ENCODE measurements at regions not wholly inside any gene's neighbourhood (a gene's known extent, or its start where the extent isn't known, plus 50 kb on each side); places are given as distances from the start of the nearest gene placed in this dataset.

DNA sequence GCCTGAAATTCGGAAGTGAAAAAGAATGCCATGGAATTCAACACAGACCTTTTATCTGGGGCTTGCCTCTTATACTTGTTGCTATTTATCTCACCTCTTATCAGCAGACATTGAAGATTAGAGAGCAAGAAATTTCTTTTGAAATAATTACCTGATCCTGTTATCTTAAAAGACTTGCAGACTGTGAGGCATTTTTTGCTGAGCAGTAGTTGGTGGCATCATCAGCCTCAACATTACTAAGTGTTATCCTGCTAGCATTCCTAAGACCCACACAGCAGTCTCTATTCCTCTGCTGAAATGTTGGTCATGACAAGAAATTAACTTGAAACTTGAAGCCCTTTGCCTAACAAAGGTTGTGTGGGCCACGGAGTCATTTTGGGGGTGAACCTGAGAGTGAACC, 186.5 kb downstream of the TRIB2 start (continued):
- TF ChIP-seq, protein P1, sequence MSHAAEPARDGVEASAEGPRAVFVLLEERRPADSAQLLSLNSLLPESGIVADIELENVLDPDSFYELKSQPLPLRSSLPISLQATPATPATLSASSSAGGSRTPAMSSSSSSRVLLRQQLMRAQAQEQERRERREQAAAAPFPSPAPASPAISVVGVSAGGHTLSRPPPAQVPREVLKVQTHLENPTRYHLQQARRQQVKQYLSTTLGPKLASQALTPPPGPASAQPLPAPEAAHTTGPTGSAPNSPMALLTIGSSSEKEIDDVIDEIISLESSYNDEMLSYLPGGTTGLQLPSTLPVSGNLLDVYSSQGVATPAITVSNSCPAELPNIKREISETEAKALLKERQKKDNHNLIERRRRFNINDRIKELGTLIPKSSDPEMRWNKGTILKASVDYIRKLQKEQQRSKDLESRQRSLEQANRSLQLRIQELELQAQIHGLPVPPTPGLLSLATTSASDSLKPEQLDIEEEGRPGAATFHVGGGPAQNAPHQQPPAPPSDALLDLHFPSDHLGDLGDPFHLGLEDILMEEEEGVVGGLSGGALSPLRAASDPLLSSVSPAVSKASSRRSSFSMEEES (CRISPR knock-in tag; IDR thresholded peaks at IDR 0.05), result no peak
- TF ChIP-seq, protein P2, sequence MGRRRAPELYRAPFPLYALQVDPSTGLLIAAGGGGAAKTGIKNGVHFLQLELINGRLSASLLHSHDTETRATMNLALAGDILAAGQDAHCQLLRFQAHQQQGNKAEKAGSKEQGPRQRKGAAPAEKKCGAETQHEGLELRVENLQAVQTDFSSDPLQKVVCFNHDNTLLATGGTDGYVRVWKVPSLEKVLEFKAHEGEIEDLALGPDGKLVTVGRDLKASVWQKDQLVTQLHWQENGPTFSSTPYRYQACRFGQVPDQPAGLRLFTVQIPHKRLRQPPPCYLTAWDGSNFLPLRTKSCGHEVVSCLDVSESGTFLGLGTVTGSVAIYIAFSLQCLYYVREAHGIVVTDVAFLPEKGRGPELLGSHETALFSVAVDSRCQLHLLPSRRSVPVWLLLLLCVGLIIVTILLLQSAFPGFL (CRISPR knock-in tag; IDR thresholded peaks at IDR 0.05), result no peak
- TF ChIP-seq, protein P3, sequence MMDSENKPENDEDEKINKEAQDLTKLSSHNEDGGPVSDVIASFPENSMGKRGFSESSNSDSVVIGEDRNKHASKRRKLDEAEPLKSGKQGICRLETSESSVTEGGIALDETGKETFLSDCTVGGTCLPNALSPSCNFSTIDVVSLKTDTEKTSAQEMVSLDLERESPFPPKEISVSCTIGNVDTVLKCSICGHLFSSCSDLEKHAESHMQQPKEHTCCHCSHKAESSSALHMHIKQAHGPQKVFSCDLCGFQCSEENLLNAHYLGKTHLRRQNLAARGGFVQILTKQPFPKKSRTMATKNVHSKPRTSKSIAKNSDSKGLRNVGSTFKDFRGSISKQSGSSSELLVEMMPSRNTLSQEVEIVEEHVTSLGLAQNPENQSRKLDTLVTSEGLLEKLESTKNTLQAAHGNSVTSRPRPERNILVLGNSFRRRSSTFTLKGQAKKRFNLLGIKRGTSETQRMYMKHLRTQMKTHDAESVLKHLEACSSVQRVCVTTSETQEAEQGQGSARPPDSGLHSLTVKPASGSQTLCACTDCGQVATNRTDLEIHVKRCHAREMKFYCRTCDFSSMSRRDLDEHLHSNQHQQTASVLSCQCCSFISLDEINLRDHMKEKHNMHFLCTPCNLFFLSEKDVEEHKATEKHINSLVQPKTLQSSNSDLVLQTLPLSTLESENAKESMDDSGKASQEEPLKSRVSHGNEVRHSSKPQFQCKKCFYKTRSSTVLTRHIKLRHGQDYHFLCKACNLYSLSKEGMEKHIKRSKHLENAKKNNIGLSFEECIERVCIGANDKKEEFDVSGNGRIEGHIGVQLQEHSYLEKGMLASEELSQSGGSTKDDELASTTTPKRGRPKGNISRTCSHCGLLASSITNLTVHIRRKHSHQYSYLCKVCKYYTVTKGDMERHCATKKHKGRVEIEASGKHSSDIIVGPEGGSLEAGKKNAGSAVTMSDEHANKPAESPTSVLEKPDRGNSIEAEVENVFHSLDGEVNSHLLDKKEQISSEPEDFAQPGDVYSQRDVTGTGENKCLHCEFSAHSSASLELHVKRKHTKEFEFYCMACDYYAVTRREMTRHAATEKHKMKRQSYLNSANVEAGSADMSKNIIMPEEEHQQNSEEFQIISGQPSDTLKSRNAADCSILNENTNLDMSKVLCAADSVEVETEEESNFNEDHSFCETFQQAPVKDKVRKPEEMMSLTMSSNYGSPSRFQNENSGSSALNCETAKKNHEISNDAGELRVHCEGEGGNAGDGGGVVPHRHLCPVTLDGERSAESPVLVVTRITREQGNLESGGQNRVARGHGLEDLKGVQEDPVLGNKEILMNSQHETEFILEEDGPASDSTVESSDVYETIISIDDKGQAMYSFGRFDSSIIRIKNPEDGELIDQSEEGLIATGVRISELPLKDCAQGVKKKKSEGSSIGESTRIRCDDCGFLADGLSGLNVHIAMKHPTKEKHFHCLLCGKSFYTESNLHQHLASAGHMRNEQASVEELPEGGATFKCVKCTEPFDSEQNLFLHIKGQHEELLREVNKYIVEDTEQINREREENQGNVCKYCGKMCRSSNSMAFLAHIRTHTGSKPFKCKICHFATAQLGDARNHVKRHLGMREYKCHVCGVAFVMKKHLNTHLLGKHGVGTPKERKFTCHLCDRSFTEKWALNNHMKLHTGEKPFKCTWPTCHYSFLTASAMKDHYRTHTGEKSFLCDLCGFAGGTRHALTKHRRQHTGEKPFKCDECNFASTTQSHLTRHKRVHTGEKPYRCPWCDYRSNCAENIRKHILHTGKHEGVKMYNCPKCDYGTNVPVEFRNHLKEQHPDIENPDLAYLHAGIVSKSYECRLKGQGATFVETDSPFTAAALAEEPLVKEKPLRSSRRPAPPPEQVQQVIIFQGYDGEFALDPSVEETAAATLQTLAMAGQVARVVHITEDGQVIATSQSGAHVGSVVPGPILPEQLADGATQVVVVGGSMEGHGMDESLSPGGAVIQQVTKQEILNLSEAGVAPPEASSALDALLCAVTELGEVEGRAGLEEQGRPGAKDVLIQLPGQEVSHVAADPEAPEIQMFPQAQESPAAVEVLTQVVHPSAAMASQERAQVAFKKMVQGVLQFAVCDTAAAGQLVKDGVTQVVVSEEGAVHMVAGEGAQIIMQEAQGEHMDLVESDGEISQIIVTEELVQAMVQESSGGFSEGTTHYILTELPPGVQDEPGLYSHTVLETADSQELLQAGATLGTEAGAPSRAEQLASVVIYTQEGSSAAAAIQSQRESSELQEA (CRISPR knock-in tag; IDR thresholded peaks at IDR 0.05; ENCODE audit: not compliant biosample characterization), result no peak
- TF ChIP-seq SAFB2 (CRISPR knock-in tag; IDR thresholded peaks at IDR 0.05; ENCODE audit: borderline replicate concordance, low read depth), result no peak
- no peak for TF ChIP-seq ZNF891 (CRISPR knock-in tag; IDR thresholded peaks at IDR 0.05)
- TF ChIP-seq, protein P4, sequence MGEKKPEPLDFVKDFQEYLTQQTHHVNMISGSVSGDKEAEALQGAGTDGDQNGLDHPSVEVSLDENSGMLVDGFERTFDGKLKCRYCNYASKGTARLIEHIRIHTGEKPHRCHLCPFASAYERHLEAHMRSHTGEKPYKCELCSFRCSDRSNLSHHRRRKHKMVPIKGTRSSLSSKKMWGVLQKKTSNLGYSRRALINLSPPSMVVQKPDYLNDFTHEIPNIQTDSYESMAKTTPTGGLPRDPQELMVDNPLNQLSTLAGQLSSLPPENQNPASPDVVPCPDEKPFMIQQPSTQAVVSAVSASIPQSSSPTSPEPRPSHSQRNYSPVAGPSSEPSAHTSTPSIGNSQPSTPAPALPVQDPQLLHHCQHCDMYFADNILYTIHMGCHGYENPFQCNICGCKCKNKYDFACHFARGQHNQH (CRISPR knock-in tag; IDR thresholded peaks at IDR 0.05), result no peak

Measured in HepG2 (cell line).